IMR-90 (cell line): ENCODE measurements at regions not wholly inside any gene's neighbourhood (a gene's known extent, or its start where the extent isn't known, plus 50 kb on each side); places are given as distances from the start of the nearest gene placed in this dataset.

ENCODE experiments used
- ATAC-seq: fragments of 200-7000 bp; cut with Tn5 transposase; 2 replicates; pipeline ENCODE4 v1.9.1; 2020; ENCODE audit warnings: low read depth, mild to moderate bottlenecking, moderate library complexity
- BruUV-seq: library from RNA; stranded (reverse); fragments of 400-500 nt; replicated peaks from 2 replicates; lab custom pipeline; 2021; lab: Mats Ljungman, UMichigan
- CTCF ChIA-PET: fragments of 300-600 bp; formaldehyde crosslinking; extraction: SDS; loops from one replicate; lab custom pipeline; 2021; ENCODE audit warnings: antibody characterized with exemption; lab: Yijun Ruan, JAX
- POLR2A ChIA-PET: fragments of 300-600 bp; sonication (Branson Sonifier 250); formaldehyde crosslinking; loops from one replicate; lab custom pipeline; 2022; ENCODE audit warnings: antibody characterized with exemption; ENCODE audit not compliant: unreplicated experiment; lab: Charles Lee
- DNase-seq: peaks from one replicate; pipeline ENCODE4 v3.0.0; 2013
- H2AFZ ChIP-seq: replicated peaks from 2 replicates; pipeline ENCODE3; 2013; ENCODE audit warnings: low read length, mild to moderate bottlenecking; ENCODE audit not compliant: poor library complexity
- H2AK5ac ChIP-seq: 2 replicates; pipeline ENCODE4 v1.6.1; 2013; ENCODE audit warnings: low read depth, low read length, inconsistent platforms
- H2AK9ac ChIP-seq: replicated peaks from 2 replicates; pipeline ENCODE3; 2013; ENCODE audit warnings: mild to moderate bottlenecking, low read depth, low read length, moderate library complexity; ENCODE audit not compliant: poor library complexity
- H2BK120ac ChIP-seq: 2 replicates; pipeline ENCODE4 v1.6.1; 2013; ENCODE audit warnings: low read depth, low read length, inconsistent platforms
- H2BK15ac ChIP-seq: 3 replicates; pipeline ENCODE4 v1.6.1; 2013; ENCODE audit warnings: low read depth, low read length, inconsistent platforms
- H2BK20ac ChIP-seq: 2 replicates; pipeline ENCODE4 v1.6.1; 2013; ENCODE audit warnings: low read depth, mild to moderate bottlenecking, inconsistent platforms, low read length, moderate library complexity
- H2BK5ac ChIP-seq: 2 replicates; pipeline ENCODE4 v1.6.1; 2013; ENCODE audit warnings: mild to moderate bottlenecking, low read depth, low read length, inconsistent platforms; ENCODE audit not compliant: poor library complexity, severe bottlenecking
- H3K14ac ChIP-seq: replicated peaks from 2 replicates; pipeline ENCODE4 v1.6.1; 2013; ENCODE audit warnings: low read depth, low read length, inconsistent platforms
- H3K18ac ChIP-seq: 2 replicates; pipeline ENCODE4 v1.6.1; 2013; ENCODE audit warnings: low read depth, low read length, control low read depth
- H3K23ac ChIP-seq: 2 replicates; pipeline ENCODE4 v1.6.1; 2013; ENCODE audit warnings: low read depth, low read length, inconsistent platforms
- H3K27ac ChIP-seq: 2 replicates; pipeline ENCODE4 v1.5.1; 2013; ENCODE audit warnings: mild to moderate bottlenecking, control low read depth, low read length; ENCODE audit not compliant: insufficient read depth
- H3K27me3 ChIP-seq: 2 replicates; pipeline ENCODE4 v1.6.1; 2013; ENCODE audit warnings: low read length; ENCODE audit not compliant: control insufficient read depth, insufficient read depth
- H3K36me3 ChIP-seq: 2 replicates; pipeline ENCODE4 v1.6.1; 2013; ENCODE audit warnings: low read length, mixed read lengths; ENCODE audit not compliant: control insufficient read depth, insufficient read depth
- H3K4ac ChIP-seq: 2 replicates; pipeline ENCODE4 v1.6.1; 2013; ENCODE audit warnings: low read depth, low read length, inconsistent platforms
- H3K4me1 ChIP-seq: 2 replicates; pipeline ENCODE4 v1.6.1; 2013; ENCODE audit warnings: low read length, mixed read lengths; ENCODE audit not compliant: control insufficient read depth, insufficient read depth
- H3K4me2 ChIP-seq: 2 replicates; pipeline ENCODE4 v1.6.1; 2013; ENCODE audit warnings: low read depth, mild to moderate bottlenecking, control low read depth, low read length, moderate library complexity
- H3K4me3 ChIP-seq: 2 replicates; pipeline ENCODE4 v1.5.1; 2013; ENCODE audit warnings: low read depth, mild to moderate bottlenecking, control low read depth, low read length, moderate library complexity; ENCODE audit not compliant: insufficient read depth
- H3K56ac ChIP-seq: 2 replicates; pipeline ENCODE4 v1.6.1; 2013; ENCODE audit warnings: low read length, inconsistent platforms; ENCODE audit not compliant: insufficient read depth; ENCODE audit errors: extremely low read depth
- H3K79me1 ChIP-seq, 2 experiments: 2 replicates each; pipeline ENCODE4 v1.6.1; 2013; ENCODE audit warnings: low read length in 2 of 2, inconsistent platforms in 1 of 2, low read depth in 1 of 2
- H3K9ac ChIP-seq: 2 replicates; pipeline ENCODE4 v1.6.1; 2013; ENCODE audit warnings: low read depth, low read length, control low read depth
- H3K9me1 ChIP-seq: 2 replicates; pipeline ENCODE4 v1.6.1; 2013; ENCODE audit warnings: low read length, inconsistent platforms; ENCODE audit not compliant: insufficient read depth
- H3K9me3 ChIP-seq: 2 replicates; pipeline ENCODE4 v1.6.1; 2013; ENCODE audit warnings: low read length; ENCODE audit not compliant: control insufficient read depth, insufficient read depth
- H4K20me1 ChIP-seq: 2 replicates; pipeline ENCODE4 v1.6.1; 2013; ENCODE audit warnings: low read length, inconsistent platforms; ENCODE audit not compliant: insufficient read depth
- H4K5ac ChIP-seq: 2 replicates; pipeline ENCODE4 v1.6.1; 2013; ENCODE audit warnings: mild to moderate bottlenecking, low read depth, low read length, control low read depth
- H4K8ac ChIP-seq, 2 experiments: 2 replicates each; pipeline ENCODE4 v1.6.1; 2013; ENCODE audit warnings: low read depth in 2 of 2, low read length in 2 of 2, control low read depth in 1 of 2, inconsistent platforms in 1 of 2
- H4K91ac ChIP-seq: 2 replicates; pipeline ENCODE4 v1.6.1; 2013; ENCODE audit warnings: low read depth, low read length, inconsistent platforms; ENCODE audit not compliant: insufficient read depth
- MAFK ChIP-seq: IDR thresholded peaks from 2 replicates; pipeline ENCODE4 v1.6.1; 2012; ENCODE audit warnings: low read depth, low read length, improper control_type of control experiment
- SMC3 ChIP-seq: fragments of 150-350 bp; IDR thresholded peaks from 2 replicates; pipeline ENCODE4 v1.6.1; 2016; ENCODE audit warnings: low read depth, mild to moderate bottlenecking, antibody characterized with exemption, low read length, moderate library complexity
- WGBS, 2 experiments: methylation state at CpG; one replicate each; pipeline versions ENCODE4 v1.1.5 to v1.1.7; 2013; ENCODE audit warnings: missing lambda C conversion rate in 2 of 2; ENCODE audit not compliant: insufficient read length in 1 of 2; ENCODE audit errors: extremely low coverage in 2 of 2; 5-methylcytosine and 5-hydroxymethylcytosine counted together
- dilution Hi-C: fragments of 300-500 bp; cut with HindIII; formaldehyde crosslinking; loops from one replicate; pipeline ENCODE4 v1.14.3; 2018; ENCODE audit warnings: low sequenced_read_pairs; ENCODE audit not compliant: unreplicated experiment
- in situ Hi-C: fragments of 300-500 bp; cut with MboI; formaldehyde crosslinking; loops from 3 replicates; pipeline ENCODE4 v1.14.3; 2019; ENCODE audit warnings: low sequenced_read_pairs, inconsistent platforms, mixed read lengths
- intact Hi-C: fragments of 100-400 bp; cut with micrococcal nuclease; formaldehyde crosslinking; loops from 2 replicates; pipeline ENCODE4 v1.10.0; 2022

GRCh38 chr11:134661660-134662059, 249.6 kb upstream of the B3GAT1 start:
- Histone ChIP-seq H3K27me3 (no peaks in the 10 kb centered on the region), H4K5ac (no peak overlapping the region), H4K20me1 (no peaks in the 10 kb centered on the region), H3K9ac (no peak overlapping the region), H3K4me2 (no peak overlapping the region), H3K4me3 (no peak overlapping the region), H2AK5ac (no peak overlapping the region), H3K27ac (no peak overlapping the region), H2BK15ac (no peak overlapping the region), H3K9me3 (peaks cover 51% of the 10 kb centered on the region), H3K56ac (no peak overlapping the region), H3K4me1 (no peaks in the 10 kb centered on the region), H4K8ac (no peak overlapping the region), H2AFZ (no peak overlapping the region), H3K4ac (no peak overlapping the region), H2BK20ac (no peak overlapping the region), H3K9me1 (no peaks in the 10 kb centered on the region), H3K18ac (no peak overlapping the region), H3K36me3 (no peaks in the 10 kb centered on the region), H4K91ac (no peak overlapping the region), H3K14ac (no peak overlapping the region), H2BK120ac (no peak overlapping the region), H2BK5ac (no peak overlapping the region), H3K23ac (no peak overlapping the region), H3K79me1 (no peaks in the 10 kb centered on the region), H2AK9ac (no peak overlapping the region)
- TF ChIP-seq SMC3 (no peak), MAFK (no peak)
- BruUV-seq, result no TSS peak
- WGBS, 2 experiments, result 40% methylated on average over 3 of the region's 5 CpGs; no CpG with 5 or more reads in 1 of the 2 experiments
- ChIA-PET POLR2A (no interaction called here), CTCF (no interaction called here)
- in situ Hi-C loops, result no loop called here
- DNase-seq, result no peak
- ATAC-seq, result no peak
- dilution Hi-C loops, result no loop called here
- intact Hi-C loops, result no loop called here
